ENCODE measurements at regions not wholly inside any gene's neighbourhood (a gene's known extent, or its start where the extent isn't known, plus 50 kb on each side); places are given as distances from the start of the nearest gene placed in this dataset.

GRCh38 chr14:47872588-47872987, 197.2 kb upstream of the MDGA2 start:
- Histone ChIP-seq H3K9me3 (ENCODE audit: low read length) (no peaks in the 10 kb centered on the region), H3K9me2 (ENCODE audit: low read depth, low read length) (no peaks in the 10 kb centered on the region), H3K4me2 (ENCODE audit: low read length) (no peak overlapping the region), H4K20me1 (ENCODE audit: insufficient read depth, low read length) (no peaks in the 10 kb centered on the region), H3K27me3 (ENCODE audit: insufficient read depth, low read length) (no peaks in the 10 kb centered on the region), H3K36me3 (ENCODE audit: insufficient read depth, low read length) (no peaks in the 10 kb centered on the region), H3K4me1 (ENCODE audit: insufficient read depth, low read length, severe bottlenecking) (no peaks in the 10 kb centered on the region), H3K4me3 (ENCODE audit: low read depth, low read length, poor library complexity, severe bottlenecking) (no peak overlapping the region), H3K27ac (ENCODE audit: low read depth, low read length, poor library complexity, severe bottlenecking) (no peak overlapping the region), H2AFZ (ENCODE audit: low read length) (no peak overlapping the region), H3K79me2 (ENCODE audit: insufficient read depth, low read length) (no peaks in the 10 kb centered on the region), H3F3A (ENCODE audit: insufficient read depth, low read length) (no peaks in the 10 kb centered on the region), H3K9ac (ENCODE audit: low read length) (no peak overlapping the region)
- TF ChIP-seq EZH2 (IDR thresholded peaks at IDR 0.05; ENCODE audit: borderline replicate concordance, low read length) (no peak), CTCF (IDR thresholded peaks at IDR 0.05; ENCODE audit: low read length) (no peak)

GRCh38 chr14:47863441-47863840, 188.0 kb upstream of the MDGA2 start:
- H3K79me2 ChIP-seq (ENCODE audit: insufficient read depth, low read length) = no peaks in the 10 kb centered on the region
- H3K9me2 ChIP-seq (ENCODE audit: low read depth, low read length) = no peaks in the 10 kb centered on the region
- no peaks in the 10 kb centered on the region for H3K36me3 ChIP-seq (ENCODE audit: insufficient read depth, low read length)
- H3K4me3 ChIP-seq (ENCODE audit: low read depth, low read length, poor library complexity, severe bottlenecking) = no peak overlapping the region
- H3K4me2 ChIP-seq (ENCODE audit: low read length) = no peak overlapping the region
- no peaks in the 10 kb centered on the region for H3F3A ChIP-seq (ENCODE audit: insufficient read depth, low read length)
- no peaks in the 10 kb centered on the region for H3K27me3 ChIP-seq (ENCODE audit: insufficient read depth, low read length)
- no peaks in the 10 kb centered on the region for H3K4me1 ChIP-seq (ENCODE audit: insufficient read depth, low read length, severe bottlenecking)
- no peak overlapping the region for H3K9ac ChIP-seq (ENCODE audit: low read length)
- H2AFZ ChIP-seq (ENCODE audit: low read length) = no peak overlapping the region
- H3K27ac ChIP-seq (ENCODE audit: low read depth, low read length, poor library complexity, severe bottlenecking) = no peak overlapping the region
- no peaks in the 10 kb centered on the region for H3K9me3 ChIP-seq (ENCODE audit: low read length)
- TF ChIP-seq CTCF (IDR thresholded peaks at IDR 0.05; ENCODE audit: low read length) (no peak), EZH2 (IDR thresholded peaks at IDR 0.05; ENCODE audit: borderline replicate concordance, low read length) (no peak)
- no peaks in the 10 kb centered on the region for H4K20me1 ChIP-seq (ENCODE audit: insufficient read depth, low read length)

- H3K27me3 ChIP-seq (ENCODE audit: insufficient read depth, low read length) = no peaks in the 10 kb centered on the region
- no peak for TF ChIP-seq EZH2 (IDR thresholded peaks at IDR 0.05; ENCODE audit: borderline replicate concordance, low read length)
- no peak for TF ChIP-seq CTCF (IDR thresholded peaks at IDR 0.05; ENCODE audit: low read length)
- no peak overlapping the region for H3K4me3 ChIP-seq (ENCODE audit: low read depth, low read length, poor library complexity, severe bottlenecking)
- H3K27ac ChIP-seq (ENCODE audit: low read depth, low read length, poor library complexity, severe bottlenecking) = no peak overlapping the region
- no peaks in the 10 kb centered on the region for H3K36me3 ChIP-seq (ENCODE audit: insufficient read depth, low read length)
- H3K9ac ChIP-seq (ENCODE audit: low read length) = no peak overlapping the region
- H3F3A ChIP-seq (ENCODE audit: insufficient read depth, low read length) = no peaks in the 10 kb centered on the region
- H3K79me2 ChIP-seq (ENCODE audit: insufficient read depth, low read length) = no peaks in the 10 kb centered on the region
- no peaks in the 10 kb centered on the region for H3K9me3 ChIP-seq (ENCODE audit: low read length)
- H3K4me1 ChIP-seq (ENCODE audit: insufficient read depth, low read length, severe bottlenecking) = no peaks in the 10 kb centered on the region
- no peaks in the 10 kb centered on the region for H3K9me2 ChIP-seq (ENCODE audit: low read depth, low read length)
- H3K4me2 ChIP-seq (ENCODE audit: low read length) = no peak overlapping the region
- no peaks in the 10 kb centered on the region for H4K20me1 ChIP-seq (ENCODE audit: insufficient read depth, low read length)
- no peak overlapping the region for H2AFZ ChIP-seq (ENCODE audit: low read length)
Observed at GRCh38 chr14:47857646-47858045, 182.2 kb upstream of the MDGA2 start.
